ENCODE measurements at regions not wholly inside any gene's neighbourhood (a gene's known extent, or its start where the extent isn't known, plus 50 kb on each side); places are given as distances from the start of the nearest gene placed in this dataset.
"Not testable (repeated sequence)": the region's sequence is repeated elsewhere in the genome, so short reads cannot be mapped to it uniquely, and the experiment has no call there.

GRCh38 chr4:181020456-181020855 lies 1222.7 kb upstream of the TENM3 start:
- Histone ChIP-seq H3K27ac (ENCODE audit: low read length) (no peak overlapping the region), H4K20me1 (ENCODE audit: insufficient read depth, low read length) (no peaks in the 10 kb centered on the region), H3K9me3 (ENCODE audit: insufficient read depth, low read length, severe bottlenecking) (no peaks in the 10 kb centered on the region), H3K36me3 (ENCODE audit: insufficient read depth, low read length) (no peaks in the 10 kb centered on the region), H3K9ac (ENCODE audit: low read depth, low read length) (no peak overlapping the region), H3K27me3 (ENCODE audit: insufficient read depth, low read length, poor library complexity) (no peaks in the 10 kb centered on the region), H3K79me2 (ENCODE audit: insufficient read depth, low read length) (no peaks in the 10 kb centered on the region), H3K4me3 (ENCODE audit: low read depth in 1 of 2, low read length in 2 of 2) (no peak overlapping the region), H3K4me2 (ENCODE audit: insufficient read depth, low read length) (no peak overlapping the region), H2AFZ (ENCODE audit: low read depth, low read length) (no peak overlapping the region), H3K4me1 (ENCODE audit: insufficient read depth, low read length) (no peaks in the 10 kb centered on the region)
- no peak for DNase-seq
- TF ChIP-seq CTCF (IDR thresholded peaks at IDR 0.05; ENCODE audit: borderline replicate concordance, extremely low read depth, low read length, poor library complexity, severe bottlenecking) (no peak), EZH2 (IDR thresholded peaks at IDR 0.05; ENCODE audit: borderline replicate concordance, low read depth, low read length, severe bottlenecking) (no peak)
- ATAC-seq (ENCODE audit: insufficient read depth, low read depth) = no peak

GRCh38 chr4:181021213-181021612 lies 1222.0 kb upstream of the TENM3 start:
- H3K4me2 ChIP-seq (ENCODE audit: insufficient read depth, low read length) = no peak overlapping the region
- ATAC-seq (ENCODE audit: insufficient read depth, low read depth) = no peak
- TF ChIP-seq EZH2 (IDR thresholded peaks at IDR 0.05; ENCODE audit: borderline replicate concordance, low read depth, low read length, severe bottlenecking) (no peak), CTCF (IDR thresholded peaks at IDR 0.05; ENCODE audit: borderline replicate concordance, extremely low read depth, low read length, poor library complexity, severe bottlenecking) (no peak)

GRCh38 chr4:181030135-181030921 lies 1212.9 kb upstream of the TENM3 start:
- H3K27ac ChIP-seq (ENCODE audit: low read length); H3K4me1 ChIP-seq (ENCODE audit: insufficient read depth, low read length); H3K4me3 ChIP-seq (ENCODE audit: low read depth in 1 of 2, low read length in 2 of 2); H2AFZ ChIP-seq (ENCODE audit: low read depth, low read length); H3K36me3 ChIP-seq (ENCODE audit: insufficient read depth, low read length); H3K9ac ChIP-seq (ENCODE audit: low read depth, low read length); H3K27me3 ChIP-seq (ENCODE audit: insufficient read depth, low read length, poor library complexity); H3K9me3 ChIP-seq (ENCODE audit: insufficient read depth, low read length, severe bottlenecking); H3K4me2 ChIP-seq (ENCODE audit: insufficient read depth, low read length); H4K20me1 ChIP-seq (ENCODE audit: insufficient read depth, low read length); ATAC-seq (ENCODE audit: insufficient read depth, low read depth); DNase-seq; H3K79me2 ChIP-seq (ENCODE audit: insufficient read depth, low read length): not testable (repeated sequence)

More at GRCh38 chr4:181021213-181021612, 1222.0 kb upstream of the TENM3 start:
- Histone ChIP-seq H3K4me1 (ENCODE audit: insufficient read depth, low read length) (no peaks in the 10 kb centered on the region), H3K79me2 (ENCODE audit: insufficient read depth, low read length) (no peaks in the 10 kb centered on the region), H2AFZ (ENCODE audit: low read depth, low read length) (no peak overlapping the region), H3K4me3 (ENCODE audit: low read depth in 1 of 2, low read length in 2 of 2) (no peak overlapping the region), H3K9ac (ENCODE audit: low read depth, low read length) (no peak overlapping the region), H3K27me3 (ENCODE audit: insufficient read depth, low read length, poor library complexity) (no peaks in the 10 kb centered on the region), H3K9me3 (ENCODE audit: insufficient read depth, low read length, severe bottlenecking) (no peaks in the 10 kb centered on the region), H3K27ac (ENCODE audit: low read length) (no peak overlapping the region), H3K36me3 (ENCODE audit: insufficient read depth, low read length) (no peaks in the 10 kb centered on the region), H4K20me1 (ENCODE audit: insufficient read depth, low read length) (no peaks in the 10 kb centered on the region)
- DNase-seq = no peak

GRCh38 chr4:181030961-181031360 lies 1212.2 kb upstream of the TENM3 start:
- no peak for DNase-seq
- no peaks in the 10 kb centered on the region for H4K20me1 ChIP-seq (ENCODE audit: insufficient read depth, low read length)
- no peak for TF ChIP-seq EZH2 (IDR thresholded peaks at IDR 0.05; ENCODE audit: borderline replicate concordance, low read depth, low read length, severe bottlenecking)
- TF ChIP-seq CTCF (IDR thresholded peaks at IDR 0.05; ENCODE audit: borderline replicate concordance, extremely low read depth, low read length, poor library complexity, severe bottlenecking) = no peak
- H3K27me3 ChIP-seq (ENCODE audit: insufficient read depth, low read length, poor library complexity) = no peaks in the 10 kb centered on the region
- H3K4me3 ChIP-seq (ENCODE audit: low read depth in 1 of 2, low read length in 2 of 2) = no peak overlapping the region
- H3K36me3 ChIP-seq (ENCODE audit: insufficient read depth, low read length) = no peaks in the 10 kb centered on the region
- H3K4me2 ChIP-seq (ENCODE audit: insufficient read depth, low read length) = no peak overlapping the region
- no peaks in the 10 kb centered on the region for H3K4me1 ChIP-seq (ENCODE audit: insufficient read depth, low read length)
- peaks cover 3% of the 10 kb centered on the region for H3K9me3 ChIP-seq (ENCODE audit: insufficient read depth, low read length, severe bottlenecking)
- no peak overlapping the region for H2AFZ ChIP-seq (ENCODE audit: low read depth, low read length)
- H3K27ac ChIP-seq (ENCODE audit: low read length) = no peak overlapping the region
- no peak for ATAC-seq (ENCODE audit: insufficient read depth, low read depth)
- H3K9ac ChIP-seq (ENCODE audit: low read depth, low read length) = no peak overlapping the region
- H3K79me2 ChIP-seq (ENCODE audit: insufficient read depth, low read length) = no peaks in the 10 kb centered on the region
